Astrocyte of the spinal cord (primary cell): ENCODE measurements at regions not wholly inside any gene's neighbourhood (a gene's known extent, or its start where the extent isn't known, plus 50 kb on each side); places are given as distances from the start of the nearest gene placed in this dataset.

Experiments
- DNase-seq: peaks from one replicate; pipeline ENCODE4 v3.0.0; 2011; ENCODE audit warnings: low read depth, low spot score
- H3K4me3 ChIP-seq: 2 replicates; pipeline ENCODE4 v1.5.1; 2011; ENCODE audit warnings: low read depth, mild to moderate bottlenecking, low read length, moderate library complexity
- in situ Hi-C: cut with HindIII; loops from 2 replicates; pipeline ENCODE4 v1.10.0; 2017; ENCODE audit warnings: low sequenced_read_pairs
- TF ChIP-seq, protein P1 (sequence below): IDR thresholded peaks from 2 replicates; pipeline ENCODE4 v1.5.1; 2012; ENCODE audit warnings: low read depth, mild to moderate bottlenecking, low read length, inconsistent platforms

DNA sequence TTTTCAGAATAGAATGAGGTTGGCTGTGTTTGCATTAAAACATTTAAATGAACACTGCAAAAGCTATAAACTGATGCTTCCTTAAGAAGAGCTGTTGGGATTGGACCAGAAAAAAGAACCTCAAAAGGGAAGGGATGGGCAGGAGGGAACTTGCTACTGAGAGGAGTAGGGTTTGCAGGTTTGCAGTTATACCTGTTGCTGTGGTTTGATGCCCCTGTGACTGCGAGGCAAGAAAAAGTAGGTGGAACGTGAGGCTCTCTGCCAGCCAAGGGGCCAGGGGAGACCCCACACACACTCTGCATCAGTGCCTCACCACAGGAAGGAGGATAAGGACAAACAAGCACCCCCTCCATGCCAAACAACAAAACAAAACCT is 197.2 kb downstream of the BCAS1 start:
- TF ChIP-seq, protein P1, sequence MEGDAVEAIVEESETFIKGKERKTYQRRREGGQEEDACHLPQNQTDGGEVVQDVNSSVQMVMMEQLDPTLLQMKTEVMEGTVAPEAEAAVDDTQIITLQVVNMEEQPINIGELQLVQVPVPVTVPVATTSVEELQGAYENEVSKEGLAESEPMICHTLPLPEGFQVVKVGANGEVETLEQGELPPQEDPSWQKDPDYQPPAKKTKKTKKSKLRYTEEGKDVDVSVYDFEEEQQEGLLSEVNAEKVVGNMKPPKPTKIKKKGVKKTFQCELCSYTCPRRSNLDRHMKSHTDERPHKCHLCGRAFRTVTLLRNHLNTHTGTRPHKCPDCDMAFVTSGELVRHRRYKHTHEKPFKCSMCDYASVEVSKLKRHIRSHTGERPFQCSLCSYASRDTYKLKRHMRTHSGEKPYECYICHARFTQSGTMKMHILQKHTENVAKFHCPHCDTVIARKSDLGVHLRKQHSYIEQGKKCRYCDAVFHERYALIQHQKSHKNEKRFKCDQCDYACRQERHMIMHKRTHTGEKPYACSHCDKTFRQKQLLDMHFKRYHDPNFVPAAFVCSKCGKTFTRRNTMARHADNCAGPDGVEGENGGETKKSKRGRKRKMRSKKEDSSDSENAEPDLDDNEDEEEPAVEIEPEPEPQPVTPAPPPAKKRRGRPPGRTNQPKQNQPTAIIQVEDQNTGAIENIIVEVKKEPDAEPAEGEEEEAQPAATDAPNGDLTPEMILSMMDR, result no peak
- no peak for DNase-seq
- in situ Hi-C loops, result no loop called here
- no peak overlapping the region for H3K4me3 ChIP-seq

DNA sequence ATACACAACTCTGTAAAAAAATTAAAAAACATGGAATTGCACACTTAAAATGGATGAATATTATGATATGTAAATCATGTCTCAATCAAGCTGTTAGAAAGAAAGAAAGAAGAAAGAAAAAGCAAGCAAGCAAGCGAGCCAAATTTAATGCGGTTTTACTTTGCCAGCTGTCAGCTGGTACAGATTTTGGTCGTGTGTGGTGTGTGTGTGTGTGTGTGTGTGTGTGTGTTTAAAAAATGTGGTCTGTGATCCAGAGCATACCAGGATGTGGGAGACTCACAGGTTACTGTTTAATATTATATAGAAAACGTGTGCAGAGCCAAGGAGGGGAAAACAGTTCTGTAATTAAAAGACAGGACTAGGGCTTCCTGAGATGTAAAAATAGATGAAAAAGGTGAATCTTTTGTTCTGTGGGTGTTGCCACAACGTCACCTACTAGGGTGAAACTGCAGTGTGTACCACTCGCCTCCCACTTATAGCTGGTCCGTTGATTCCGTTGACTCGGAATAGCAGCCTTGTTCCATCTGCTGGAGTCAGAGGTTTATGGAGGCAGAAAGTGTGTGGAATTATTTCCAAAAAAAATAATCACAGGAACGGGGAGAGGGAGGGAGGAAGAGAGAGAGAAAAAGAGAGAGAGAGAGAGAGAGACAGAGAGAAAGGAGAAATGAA is 197.7 kb downstream of the BCAS1 start:
- in situ Hi-C loops, result no loop called here
- TF ChIP-seq, protein P1, result no peak
- peak; percentile 30 for DNase-seq
- H3K4me3 ChIP-seq, result no peak overlapping the region

DNA sequence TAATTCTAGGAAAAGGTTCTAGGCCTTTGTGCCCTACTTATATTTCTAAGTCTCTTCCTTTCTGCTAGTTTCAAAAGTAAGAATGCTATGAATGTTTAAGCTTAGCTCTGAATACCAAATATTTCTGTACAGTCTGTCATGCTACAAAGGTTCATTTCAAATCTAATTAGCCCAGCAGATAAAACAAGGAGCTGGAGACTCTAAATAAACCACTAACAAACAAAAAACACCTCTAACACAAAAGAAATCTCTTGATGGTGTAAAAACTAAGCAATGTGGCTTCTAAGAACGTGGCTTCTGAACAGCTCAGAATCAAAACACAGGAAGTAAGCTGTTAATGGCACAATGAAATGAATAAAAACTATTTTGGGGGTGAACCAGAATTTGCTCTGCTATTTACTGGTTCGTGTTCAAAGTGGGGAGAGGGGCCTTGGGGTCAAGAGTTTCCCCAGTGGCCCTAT is 198.3 kb downstream of the BCAS1 start:
- no peak overlapping the region for H3K4me3 ChIP-seq
- in situ Hi-C loops, result no loop called here
- DNase-seq, result peak; percentile 36
- TF ChIP-seq, protein P1, result no peak

DNA sequence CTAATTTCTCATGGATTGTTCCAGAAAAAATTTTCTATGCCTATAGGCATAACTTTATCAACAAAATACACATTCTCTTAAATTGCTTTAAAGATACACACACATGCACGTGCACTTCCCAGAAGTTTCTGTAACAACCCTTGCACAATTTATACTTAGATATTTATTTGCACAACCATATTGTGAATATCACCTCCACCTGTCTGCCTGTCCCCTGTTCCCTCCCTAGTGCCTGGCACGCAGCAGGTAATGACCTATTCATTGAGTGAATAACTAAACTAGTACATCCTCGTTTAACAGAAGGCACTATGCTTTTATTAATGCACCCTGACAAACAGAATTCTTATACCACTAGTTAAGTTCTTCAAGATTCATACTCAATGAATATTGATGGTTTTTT is 198.9 kb downstream of the BCAS1 start:
- in situ Hi-C loops, result no loop called here
- no peak for DNase-seq
- TF ChIP-seq, protein P1, result no peak
- no peak overlapping the region for H3K4me3 ChIP-seq

DNA sequence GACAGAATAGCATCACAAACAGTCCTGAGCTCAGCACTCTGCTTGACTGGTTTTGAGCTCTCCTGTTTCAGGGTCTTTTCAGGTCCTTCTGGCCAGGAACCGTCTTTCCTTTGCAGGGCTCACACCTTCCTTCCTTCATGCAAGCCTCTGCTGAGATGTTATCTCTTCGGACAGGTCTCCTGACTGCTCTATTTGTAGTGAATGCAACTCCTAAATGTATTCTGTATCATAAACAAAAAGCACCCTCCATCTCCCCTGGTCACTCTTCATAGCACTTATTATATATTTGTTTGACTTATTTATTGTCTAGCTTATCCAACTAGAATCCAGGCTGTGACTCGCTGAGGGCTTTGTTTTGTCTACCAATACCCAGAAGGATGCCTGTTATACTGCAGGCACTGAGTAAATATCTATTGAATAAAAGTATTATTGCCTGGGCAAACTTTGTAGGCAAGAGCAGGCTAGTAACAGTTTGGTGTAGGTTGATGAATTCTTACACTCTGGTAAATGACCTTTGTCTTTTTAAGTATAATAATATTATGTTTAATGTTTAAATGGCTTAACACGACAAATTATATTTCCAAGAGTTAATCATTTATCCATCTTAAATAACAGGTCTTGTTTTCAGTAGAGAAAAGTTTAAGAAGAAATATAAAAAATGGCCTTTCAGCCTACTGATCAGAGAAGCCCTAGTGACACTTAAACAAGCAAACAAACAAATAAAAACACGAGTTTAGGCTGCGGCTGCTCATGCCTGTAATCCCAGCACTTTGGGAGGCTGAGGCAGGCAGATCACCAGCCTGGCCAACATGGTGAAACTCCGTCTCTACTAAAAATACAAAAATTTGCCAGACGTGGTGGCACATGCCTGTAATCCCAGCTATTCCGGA is 199.7 kb downstream of the BCAS1 start:
- DNase-seq, result no peak
- H3K4me3 ChIP-seq, result no peak overlapping the region
- TF ChIP-seq, protein P1, result no peak
- in situ Hi-C loops, result no loop called here

DNA sequence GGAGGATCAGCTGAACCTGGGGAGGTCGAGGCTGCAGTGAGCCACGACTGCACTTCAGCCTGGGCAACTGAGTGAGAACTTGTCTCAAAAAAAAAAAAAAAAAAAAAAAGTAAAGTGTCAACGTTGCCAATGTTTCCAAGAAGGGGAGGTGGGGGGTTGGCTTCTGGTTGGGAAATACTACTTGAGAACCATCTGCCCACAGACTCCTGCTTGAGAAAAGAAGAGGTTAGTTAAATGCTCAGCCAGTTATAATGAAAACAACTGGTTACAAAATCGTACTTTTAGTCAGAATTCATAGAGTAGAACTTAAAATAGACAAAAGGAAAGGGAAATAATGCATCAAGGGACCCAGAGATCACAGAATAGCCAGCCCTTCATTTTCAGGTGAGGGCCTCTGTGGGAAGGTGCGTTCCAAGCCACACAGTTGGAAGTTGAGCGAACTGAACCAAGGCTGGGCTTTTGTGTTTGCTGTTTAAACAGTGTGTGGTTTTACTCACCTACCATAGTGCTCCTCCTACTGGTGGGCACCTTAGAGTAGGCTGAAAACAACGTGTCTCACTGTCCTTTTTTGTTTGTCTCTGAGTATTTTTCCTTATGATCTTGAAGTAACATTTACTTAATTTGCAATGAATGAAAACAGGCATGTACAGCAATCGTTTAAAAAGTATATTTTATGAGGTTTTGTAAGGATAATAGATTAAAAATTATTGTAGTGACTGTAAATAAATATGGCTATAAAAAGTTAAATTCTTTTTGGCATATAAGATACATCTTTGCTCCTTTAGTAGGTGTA is 200.7 kb downstream of the BCAS1 start:
- TF ChIP-seq, protein P1, result peak; percentile 90
- DNase-seq, result peak; percentile 80
- no peak overlapping the region for H3K4me3 ChIP-seq
- in situ Hi-C loops, result no loop called here
